ENCODE measurements at regions not wholly inside any gene's neighbourhood (a gene's known extent, or its start where the extent isn't known, plus 50 kb on each side); places are given as distances from the start of the nearest gene placed in this dataset.
A peak's percentile ranks its signal among the peaks of the same experiment; 100 is the strongest.

DNA sequence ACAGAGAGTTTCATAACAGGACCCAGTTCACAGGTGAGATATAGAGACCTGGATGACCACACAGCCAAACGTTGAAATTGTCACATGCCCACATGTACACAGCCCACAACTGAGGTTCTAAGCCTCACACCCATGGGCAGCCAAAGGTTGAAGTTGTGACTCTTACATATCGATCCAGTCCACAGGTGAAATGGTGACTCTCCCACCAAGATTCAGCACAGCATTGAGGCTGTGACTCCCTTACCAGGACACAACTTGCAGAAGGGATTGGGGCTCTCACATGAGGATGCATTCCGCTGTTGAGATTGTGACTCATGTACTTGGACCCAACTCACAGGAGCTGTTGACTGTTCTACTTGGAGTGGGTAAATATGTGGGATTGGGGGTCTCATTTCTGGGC is 1836.4 kb downstream of the TP53TG3F start:
- no peak for DNase-seq (ENCODE audit: low read depth)

DNA sequence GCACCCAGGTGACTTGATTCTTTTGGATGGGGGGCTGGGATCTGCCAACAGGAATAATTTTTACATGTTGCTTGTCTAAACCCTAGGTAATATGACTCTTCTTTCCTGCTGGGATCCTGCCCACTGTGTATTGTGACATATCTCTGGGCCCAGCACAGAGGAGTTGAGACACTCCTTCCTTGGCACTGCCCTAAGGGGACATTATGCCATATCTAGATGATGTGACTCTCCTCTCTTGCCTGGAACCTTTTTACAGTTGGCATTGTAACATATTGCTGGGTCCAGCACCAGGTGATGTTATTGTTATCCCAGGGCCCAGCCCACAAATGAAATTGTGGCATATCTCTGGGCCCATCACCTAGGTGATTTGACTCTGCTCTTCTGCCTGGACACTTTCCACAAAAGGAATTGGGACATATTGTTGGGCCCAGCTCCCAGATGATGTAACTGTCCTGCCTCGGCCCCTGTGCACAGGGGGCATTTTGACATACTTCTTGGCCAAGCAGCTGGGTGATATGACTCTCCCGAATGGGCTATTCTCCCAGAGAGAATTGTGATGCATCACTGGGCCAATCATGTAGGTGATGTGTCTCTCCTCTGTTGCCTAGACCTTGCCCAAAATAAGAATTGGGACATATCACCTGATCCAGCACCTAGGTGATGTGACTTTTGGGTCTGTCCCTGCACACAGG is 1837.7 kb downstream of the TP53TG3F start:
- DNase-seq (ENCODE audit: low read depth): no peak

DNA sequence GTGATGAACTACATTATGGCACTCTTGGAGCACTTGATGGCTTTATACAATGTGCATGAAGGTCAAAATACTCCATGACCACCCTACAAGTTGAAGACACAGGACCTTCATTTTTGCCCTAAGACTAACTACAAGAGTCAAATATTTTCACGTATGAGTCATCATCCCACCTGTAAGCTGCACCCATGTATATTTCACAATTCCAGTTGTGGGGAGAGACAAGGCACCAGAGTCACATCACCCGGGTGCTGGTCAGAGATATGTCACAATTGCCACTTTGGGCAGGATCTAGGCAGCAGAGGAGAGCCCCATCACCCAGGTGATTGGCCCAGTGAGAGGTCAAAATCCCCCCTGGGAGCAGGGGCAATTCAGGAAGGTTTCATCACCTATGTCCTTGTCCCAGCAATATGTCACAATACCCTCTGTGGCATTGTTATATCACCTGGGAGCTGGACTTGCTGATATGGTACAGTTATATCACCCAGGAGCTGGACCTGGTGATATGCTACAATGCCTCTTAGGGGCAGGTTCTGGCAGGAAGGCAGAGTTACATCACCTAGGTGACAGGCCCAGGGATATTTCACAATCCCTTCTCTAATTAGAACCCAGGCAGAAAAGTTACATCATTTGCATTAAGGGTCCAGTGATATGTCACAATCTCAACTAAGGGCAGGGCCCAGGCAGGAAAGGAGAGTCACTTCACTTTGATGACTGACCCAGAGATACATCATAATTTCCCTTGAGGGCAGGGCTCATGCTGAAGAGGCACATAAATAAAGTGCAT is 1839.2 kb downstream of the TP53TG3F start:
- no peak for DNase-seq (ENCODE audit: low read depth)

DNA sequence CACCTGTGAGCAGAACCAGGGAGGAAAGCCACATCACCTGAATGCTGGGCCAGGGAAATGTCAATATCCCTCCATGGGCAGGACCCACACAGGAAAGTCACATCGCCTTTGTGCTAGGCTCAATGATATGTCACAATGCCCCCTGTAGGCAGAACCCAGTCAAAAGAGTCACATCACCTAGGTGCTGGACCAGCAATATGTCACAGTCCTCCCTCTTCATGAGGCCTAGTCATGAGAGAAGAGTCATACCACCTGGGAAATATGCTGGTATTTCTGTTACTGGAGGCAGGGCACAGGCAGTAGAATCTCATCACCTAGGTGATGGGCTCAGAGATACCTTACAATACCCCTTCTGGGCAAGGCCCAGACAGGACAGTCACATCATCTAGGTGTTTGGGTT is 1843.4 kb downstream of the TP53TG3F start:
- DNase-seq (ENCODE audit: low read depth): no peak

DNA sequence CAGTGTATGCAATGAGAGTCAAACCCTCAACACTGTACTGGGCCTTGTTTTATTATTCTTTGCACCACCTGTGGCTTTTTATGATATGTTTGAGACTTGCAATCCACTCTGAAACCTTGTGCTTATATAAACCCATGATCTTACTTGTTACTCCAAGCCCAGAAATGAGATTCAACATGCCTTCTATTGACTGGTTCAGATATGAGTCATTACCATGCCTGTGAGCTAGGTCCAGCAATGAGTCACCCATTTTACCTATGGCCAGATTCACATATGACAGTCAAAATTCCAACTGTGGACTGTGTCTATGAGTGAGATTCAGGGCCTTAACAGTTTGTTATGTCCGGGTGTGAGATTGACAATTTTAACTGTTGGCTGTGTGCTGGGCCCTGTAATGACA is 1846.1 kb downstream of the TP53TG3F start:
- DNase-seq (ENCODE audit: low read depth): no peak

DNA sequence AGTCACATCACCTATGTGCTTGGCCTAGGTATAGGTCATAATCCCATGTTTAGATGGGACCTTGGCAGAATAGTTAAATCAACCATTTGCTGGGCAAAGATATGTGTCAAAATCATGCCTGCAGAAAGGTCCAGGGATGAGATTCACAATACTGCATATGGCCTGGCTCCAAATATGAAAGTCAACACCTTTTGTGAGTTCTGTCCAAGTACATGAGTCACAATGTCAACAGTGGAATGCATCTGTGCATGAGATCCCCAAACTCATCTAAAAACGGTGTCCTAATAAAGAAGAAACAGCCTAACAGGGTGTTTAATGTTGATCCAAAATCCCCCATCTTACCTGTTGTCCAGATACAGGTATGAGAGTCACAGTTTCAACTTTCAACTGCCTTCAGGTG is 1847.5 kb downstream of the TP53TG3F start:
- no peak for DNase-seq (ENCODE audit: low read depth)

DNA sequence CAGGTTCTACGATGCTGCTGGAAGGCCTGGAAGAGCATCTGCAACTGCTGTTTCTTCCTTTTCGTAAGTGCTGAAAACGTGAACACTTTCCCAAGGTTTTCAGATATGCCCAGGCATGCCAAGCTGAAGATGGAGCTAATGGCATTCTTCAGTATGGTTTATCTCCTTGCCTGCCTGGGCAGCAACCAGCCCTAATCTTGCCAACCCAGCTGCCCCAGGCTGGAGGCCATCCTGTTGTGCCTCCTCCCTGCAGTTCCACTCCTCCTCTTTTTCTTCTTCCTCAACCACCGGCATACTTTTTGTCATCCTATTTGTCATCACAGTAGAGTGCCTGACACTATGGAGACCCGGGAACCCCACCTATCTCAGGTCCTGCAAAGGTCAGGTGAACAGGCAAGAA is 1849.3 kb downstream of the TP53TG3F start:
- DNase-seq (ENCODE audit: low read depth): no peak

DNA sequence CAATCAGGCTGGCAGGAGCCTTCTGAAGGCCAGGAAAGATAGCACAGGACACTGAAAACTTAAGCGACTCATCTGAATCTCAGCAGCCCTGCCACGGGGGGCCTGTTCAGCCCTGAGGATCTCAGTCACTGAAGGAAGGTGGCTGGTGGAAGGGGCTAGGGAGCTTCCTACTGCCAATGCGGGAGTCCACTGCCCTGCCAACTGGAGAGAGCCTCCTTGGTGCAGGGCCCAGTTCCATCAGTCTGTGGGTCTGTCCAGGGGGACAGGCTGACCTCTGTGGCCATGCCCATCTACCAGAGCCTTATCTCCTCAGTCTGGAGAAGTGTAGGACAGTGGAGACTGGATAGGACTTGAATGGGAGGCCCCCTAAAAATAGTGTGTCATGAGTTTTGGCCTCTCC is 1851.6 kb downstream of the TP53TG3F start:
- DNase-seq (ENCODE audit: low read depth): no peak

DNA sequence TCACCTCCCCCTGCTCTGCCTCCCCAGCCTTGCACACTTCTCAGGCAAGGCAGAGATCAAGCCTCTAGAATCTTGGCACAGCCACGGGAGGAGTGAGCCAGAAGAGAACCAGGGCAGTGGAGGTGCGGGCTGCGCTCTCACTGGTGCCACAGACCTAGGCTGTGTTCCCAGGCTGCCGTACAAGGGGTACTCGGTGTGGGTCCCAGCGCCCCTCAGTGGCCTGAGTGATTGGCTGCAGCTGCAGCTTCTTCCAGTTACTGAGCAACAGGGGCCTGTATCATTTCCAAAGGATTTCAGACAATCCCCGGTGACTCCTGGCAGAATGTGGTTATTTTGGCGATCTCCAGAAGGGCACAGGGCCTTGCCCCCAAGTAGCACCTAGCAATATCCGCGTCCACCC is 1852.1 kb downstream of the TP53TG3F start:
- no peak for DNase-seq (ENCODE audit: low read depth)

DNA sequence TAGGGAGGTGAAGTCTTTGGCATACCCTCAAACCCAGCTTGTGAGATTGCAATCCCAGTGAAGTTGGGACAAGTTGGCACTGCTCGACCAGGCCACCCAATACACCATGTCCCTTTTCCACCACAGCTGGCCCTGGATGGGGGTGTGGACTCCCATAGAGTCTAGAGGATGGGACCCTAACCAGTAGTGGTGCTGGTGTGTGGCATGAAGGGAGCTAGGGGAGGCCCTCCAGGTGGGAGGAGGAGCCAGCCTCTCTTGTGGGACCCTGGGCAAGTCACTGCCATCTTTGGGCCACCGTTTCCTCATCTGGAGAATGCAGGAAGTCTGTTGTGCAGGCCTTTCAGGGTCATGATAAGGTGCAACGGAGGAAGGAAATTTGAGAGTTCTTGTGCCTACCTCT is 1854.9 kb downstream of the TP53TG3F start:
- DNase-seq (ENCODE audit: low read depth): no peak

DNA sequence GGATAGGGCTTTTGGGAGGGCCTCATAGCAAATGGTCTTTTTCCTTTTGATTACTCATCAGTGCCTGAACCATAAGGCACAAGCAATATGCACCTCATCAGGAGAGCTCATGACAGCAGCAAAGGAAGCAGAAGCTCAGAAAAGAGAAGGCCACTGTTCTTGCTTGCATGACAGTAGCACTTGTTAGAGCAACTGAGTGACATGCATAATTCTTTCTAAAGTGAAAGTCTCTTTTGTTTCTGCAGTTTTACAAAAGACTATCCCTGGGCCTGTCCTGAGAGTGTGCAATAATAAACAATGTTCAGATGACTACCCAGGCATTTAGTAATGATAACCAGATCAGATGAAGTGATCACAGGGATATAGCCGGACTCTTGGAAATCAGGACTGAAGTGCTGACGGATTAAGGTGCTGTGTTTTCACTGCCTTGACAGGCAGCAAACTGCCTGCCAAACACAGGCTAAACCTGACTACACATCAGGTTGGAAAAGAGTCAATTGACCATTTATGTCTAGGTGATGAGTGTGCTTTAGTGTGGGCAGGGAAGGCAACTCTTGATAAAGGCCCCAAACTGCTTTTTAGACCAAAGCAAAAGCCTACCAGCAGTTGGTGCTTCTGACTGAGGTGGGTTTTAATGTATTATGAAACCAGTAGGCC is 1860.3 kb downstream of the TP53TG3F start:
- no peak for DNase-seq (ENCODE audit: low read depth)

DNA sequence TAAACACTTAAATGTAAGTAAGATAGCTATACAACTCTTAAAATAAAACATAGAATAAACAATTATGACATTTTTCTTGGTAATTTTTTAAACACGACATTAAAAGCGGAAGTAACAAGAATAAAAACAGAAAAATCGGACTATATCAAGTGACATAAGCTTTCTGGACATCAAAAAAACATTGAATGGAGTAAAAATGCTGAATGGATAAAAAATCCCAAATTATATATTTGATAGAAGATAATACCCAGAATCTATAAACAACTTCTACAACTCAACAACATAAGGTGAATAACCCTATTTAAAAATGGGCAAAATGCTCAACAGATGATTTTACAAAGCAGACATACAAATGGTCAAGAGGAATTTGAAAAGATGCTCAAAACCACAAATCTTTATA is 1866.5 kb downstream of the TP53TG3F start:
- no peak for DNase-seq (ENCODE audit: low read depth)

DNA sequence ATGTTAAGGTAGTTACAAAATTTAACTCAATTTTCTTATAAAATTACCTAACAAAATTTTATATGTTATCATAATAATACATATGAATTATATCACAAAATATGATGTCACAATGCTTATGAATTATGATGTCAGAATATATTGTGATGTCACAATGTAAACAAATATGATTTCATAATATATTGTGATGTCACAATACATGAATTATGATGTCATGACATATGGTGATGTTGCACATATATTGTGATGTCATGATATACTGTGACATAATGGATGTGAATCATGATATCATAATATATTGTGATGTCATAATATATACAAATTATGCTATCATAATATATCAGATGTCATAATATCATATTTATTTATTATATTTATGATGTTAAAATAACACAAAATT is 1879.9 kb downstream of the TP53TG3F start:
- DNase-seq (ENCODE audit: low read depth): no peak

DNA sequence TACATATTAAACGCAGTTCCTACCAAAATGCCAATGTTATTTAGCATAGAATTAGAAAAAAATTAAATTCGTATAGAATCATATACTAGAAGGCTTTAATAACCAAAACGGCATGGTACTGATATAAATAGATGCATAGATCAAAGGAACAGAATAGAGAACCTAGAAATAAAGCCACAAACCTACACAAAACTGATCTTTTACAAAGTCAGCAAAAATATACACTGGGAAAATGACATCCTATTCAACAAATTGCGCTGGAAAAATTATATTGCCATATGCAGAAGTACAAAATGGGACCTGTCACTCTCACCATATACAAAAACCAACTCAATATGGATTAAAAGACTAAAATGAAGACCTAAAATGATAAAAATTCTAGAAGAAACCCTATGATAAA is 1882.6 kb downstream of the TP53TG3F start:
- DNase-seq (ENCODE audit: low read depth): no peak

DNA sequence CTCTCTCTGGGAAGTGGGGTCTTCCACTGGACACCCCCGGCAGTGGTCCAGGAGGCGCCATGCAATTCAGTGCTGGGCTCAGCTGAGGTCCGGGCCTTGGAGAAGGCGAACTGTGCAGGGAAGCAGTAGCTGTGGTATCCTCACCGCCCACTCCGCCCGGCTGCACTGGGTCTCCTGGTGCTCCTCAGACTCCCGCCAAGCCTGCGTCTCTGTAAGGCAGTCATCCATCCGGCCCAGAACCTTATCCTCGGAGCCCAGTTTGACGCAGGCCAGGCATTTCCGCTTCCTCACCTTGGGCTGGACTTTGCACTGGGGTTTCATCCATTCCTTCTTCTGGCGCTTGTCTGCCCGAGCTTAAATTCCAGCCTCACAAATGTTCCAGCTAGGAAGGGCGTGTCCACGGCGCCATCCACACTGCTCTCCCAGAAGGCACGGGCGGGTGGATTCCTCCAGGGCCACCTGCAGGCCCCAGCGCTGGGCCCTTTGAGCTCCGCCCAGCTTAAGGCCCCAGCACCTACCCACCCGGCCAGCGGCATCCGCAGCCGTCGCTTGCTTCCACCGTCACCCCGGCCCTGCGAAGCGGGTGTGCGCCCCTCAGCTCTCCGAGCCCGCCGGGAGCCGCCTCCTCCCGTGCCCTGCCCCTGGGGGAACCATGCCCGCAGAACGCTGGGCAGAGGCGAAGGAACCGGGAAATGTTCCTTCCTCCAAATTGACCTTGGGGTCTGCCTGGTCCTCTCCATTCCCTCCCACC is 1884.8 kb downstream of the TP53TG3F start:
- no peak for DNase-seq (ENCODE audit: low read depth)

DNA sequence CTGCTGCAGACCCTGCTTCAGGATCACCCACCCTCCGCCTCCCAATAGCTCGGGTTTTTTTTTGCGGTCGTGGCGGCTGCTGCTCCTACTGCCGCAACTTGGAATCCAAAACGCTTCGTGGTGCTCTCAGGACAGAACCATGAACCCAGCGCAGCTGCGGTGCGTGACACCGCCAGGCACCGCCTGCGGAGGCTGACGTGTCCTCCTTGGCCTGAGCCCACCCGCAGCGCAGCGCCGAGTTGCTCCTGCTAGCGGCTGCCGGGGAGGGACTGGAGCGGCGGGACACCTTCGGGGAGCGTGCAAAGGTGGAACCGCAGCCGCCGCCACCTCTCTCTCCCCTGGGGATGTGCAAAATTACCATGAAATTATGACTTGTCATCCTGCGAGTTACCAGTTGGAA is 1893.0 kb downstream of the TP53TG3F start:
- DNase-seq (ENCODE audit: low read depth): no peak

DNA sequence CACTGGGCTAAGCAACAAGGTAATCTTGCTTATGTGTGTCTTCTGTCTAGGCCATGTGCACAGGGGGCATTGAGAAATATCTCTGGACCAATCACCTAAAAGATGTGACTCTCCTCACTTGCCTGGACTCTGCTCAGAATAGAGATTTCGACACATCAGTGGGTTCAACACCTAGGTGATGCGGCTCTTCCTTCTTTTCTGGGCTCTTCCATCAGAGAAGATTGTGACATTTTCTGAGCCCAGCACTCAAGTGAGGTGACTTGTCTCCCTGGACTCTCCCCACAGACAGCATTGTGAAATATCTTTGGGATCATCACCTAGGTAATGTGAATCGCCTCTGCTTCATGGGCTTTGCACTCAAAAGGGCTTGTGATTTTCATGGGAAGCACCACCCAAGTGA is 1904.1 kb downstream of the TP53TG3F start:
- DNase-seq (ENCODE audit: low read depth): no peak

DNA sequence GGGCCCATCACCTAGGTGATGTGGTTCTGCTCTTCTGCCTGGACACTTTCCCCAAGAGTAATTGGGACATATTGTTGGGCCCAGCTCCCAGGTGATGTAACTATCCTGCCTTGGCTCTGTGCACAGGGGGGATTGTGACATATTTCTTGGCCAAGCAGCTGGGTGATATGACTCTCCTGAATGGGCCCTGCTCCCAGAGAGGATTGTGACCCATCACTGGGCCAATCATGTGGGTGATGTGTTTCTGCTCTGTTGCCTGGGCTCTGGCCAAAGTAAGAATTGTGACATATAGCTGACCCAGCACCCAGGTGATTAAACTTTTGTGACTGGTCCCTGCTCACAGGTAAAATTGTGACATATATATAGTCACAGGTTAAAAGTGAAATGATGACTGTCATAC is 1904.9 kb downstream of the TP53TG3F start:
- DNase-seq (ENCODE audit: low read depth): no peak

DNA sequence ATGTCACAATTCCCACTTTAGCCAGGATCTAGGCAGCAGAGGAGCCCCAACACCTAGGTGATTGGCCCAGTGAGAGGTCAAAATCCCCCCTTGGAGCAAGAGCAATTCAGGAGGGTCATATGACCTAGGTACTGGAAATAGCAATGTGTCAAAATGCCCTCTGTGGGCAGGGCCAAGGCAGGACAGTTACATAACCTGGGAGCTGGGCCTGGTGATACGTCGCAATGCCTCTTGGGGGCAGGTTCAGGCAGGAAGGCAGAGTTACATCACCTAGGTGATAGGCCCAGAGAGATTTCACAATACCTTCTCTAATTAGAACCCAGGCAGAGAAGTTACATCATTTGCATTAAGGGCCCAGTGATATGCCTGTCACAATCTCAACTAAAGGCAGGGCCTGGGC is 1906.3 kb downstream of the TP53TG3F start:
- DNase-seq (ENCODE audit: low read depth): no peak

DNA sequence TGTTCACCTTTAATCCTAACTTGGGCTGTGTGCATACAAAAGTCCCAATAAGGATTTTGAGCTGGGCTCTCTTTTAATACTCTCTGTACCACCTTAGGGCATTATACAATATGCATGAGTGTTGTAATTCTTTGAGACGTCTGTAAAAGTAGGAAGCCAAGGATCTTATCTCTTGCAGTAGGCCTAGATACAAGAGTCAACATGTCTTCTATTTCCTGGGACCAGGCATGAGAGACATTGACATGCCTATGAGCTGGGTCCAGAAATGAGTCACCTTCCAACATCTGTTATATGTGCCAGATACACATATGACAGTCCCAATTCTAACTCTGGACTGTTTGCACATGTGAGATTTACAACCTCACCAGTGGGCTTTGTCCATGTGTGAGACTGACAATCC is 1911.2 kb downstream of the TP53TG3F start:
- no peak for DNase-seq (ENCODE audit: low read depth)

DNA sequence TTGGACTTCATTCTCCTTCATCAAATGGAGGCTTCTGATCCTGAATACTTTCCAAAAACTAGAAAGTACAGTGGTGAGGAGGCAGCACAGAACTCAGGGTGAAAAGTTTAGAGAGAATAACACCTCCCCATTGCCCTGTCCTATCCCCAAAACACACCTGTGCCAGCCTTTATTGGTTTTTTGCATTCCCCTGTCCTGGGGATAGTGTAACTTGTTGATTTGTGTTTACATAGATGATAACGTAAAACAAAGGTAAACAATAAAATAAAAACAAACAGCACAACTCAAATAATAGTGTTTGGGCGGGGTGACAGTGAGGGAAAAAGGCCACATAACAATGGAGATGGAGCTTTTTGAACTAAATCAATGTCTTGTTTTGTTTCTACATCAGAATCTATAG is 1917.7 kb downstream of the TP53TG3F start:
- DNase-seq (ENCODE audit: low read depth): no peak

DNA sequence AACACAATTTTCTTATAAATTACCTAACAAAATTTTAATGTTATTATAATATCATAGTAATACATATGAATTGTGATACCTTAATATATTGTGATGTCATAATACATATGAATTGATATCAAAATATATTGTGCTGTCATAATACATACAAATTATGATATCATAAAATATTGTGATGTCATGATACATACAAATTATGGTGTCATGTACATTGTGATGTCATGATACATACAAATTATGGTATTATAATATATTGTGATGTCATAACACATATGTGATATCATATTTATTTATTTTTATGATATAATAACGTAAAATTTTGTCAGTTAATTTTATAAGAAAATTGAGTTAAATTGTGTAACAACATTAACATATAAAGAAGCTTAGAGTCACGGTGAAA is 1927.2 kb downstream of the TP53TG3F start:
- DNase-seq (ENCODE audit: low read depth): no peak

DNA sequence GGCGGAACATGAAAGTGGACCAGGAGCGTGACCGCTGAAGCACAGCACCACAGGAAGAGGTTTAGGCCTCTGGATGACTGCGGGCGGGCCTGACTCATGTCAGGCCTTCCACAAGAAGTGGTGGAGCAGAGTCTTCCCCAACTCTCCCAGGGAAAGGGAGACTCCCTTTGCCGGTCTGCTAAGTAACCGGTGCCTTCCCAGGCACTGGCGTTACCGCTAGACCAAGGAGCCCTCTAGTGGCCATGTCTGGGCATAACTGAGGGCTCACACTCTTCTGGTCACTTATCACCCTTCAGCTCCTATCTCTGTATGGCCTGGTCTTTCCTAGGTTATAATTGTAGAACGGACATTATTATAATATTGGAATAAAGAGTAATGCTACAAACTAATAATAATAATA is 1931.9 kb downstream of the TP53TG3F start:
- peak; percentile 44 for DNase-seq (ENCODE audit: low read depth)
